ENCODE measurements at regions not wholly inside any gene's neighbourhood (a gene's known extent, or its start where the extent isn't known, plus 50 kb on each side); places are given as distances from the start of the nearest gene placed in this dataset.

- Histone ChIP-seq H3K27ac (ENCODE audit: low read length) (no peak overlapping the region), H3K4me3 (ENCODE audit: low read depth in 1 of 2, low read length in 2 of 2) (no peak overlapping the region), H3K27me3 (ENCODE audit: low read depth, low read length) (no peaks in the 10 kb centered on the region), H3K36me3 (ENCODE audit: control insufficient read depth in 1 of 2, insufficient read depth in 2 of 2, low read length in 2 of 2) (no peaks in the 10 kb centered on the region), H3K9me3 (ENCODE audit: control insufficient read depth in 1 of 2, low read length in 2 of 2) (no peaks in the 10 kb centered on the region), H3K4me1 (ENCODE audit: control insufficient read depth in 1 of 2, insufficient read depth in 2 of 2, low read length in 2 of 2) (no peaks in the 10 kb centered on the region)
These were observed 225.3 kb downstream of the PTEN start for GRCh38 chr10:88088441-88089340.

GRCh38 chr10:88089498-88089897, 226.1 kb downstream of the PTEN start:
- Histone ChIP-seq H3K36me3 (ENCODE audit: control insufficient read depth in 1 of 2, insufficient read depth in 2 of 2, low read length in 2 of 2) (no peaks in the 10 kb centered on the region), H3K27ac (ENCODE audit: low read length) (no peak overlapping the region), H3K27me3 (ENCODE audit: low read depth, low read length) (no peaks in the 10 kb centered on the region), H3K4me1 (ENCODE audit: control insufficient read depth in 1 of 2, insufficient read depth in 2 of 2, low read length in 2 of 2) (no peaks in the 10 kb centered on the region), H3K9me3 (ENCODE audit: control insufficient read depth in 1 of 2, low read length in 2 of 2) (no peaks in the 10 kb centered on the region), H3K4me3 (ENCODE audit: low read depth in 1 of 2, low read length in 2 of 2) (no peak overlapping the region)

- Histone ChIP-seq H3K27ac (ENCODE audit: low read length) (no peak overlapping the region), H3K4me1 (ENCODE audit: control insufficient read depth in 1 of 2, insufficient read depth in 2 of 2, low read length in 2 of 2) (peaks cover 0 to 8% of the 10 kb centered on the region in 2 donors), H3K36me3 (ENCODE audit: control insufficient read depth in 1 of 2, insufficient read depth in 2 of 2, low read length in 2 of 2) (no peaks in the 10 kb centered on the region), H3K27me3 (ENCODE audit: low read depth, low read length) (no peaks in the 10 kb centered on the region), H3K4me3 (ENCODE audit: low read depth in 1 of 2, low read length in 2 of 2) (no peak overlapping the region), H3K9me3 (ENCODE audit: control insufficient read depth in 1 of 2, low read length in 2 of 2) (no peaks in the 10 kb centered on the region)
These were observed 227.3 kb downstream of the PTEN start for GRCh38 chr10:88090568-88091214.

- no peaks in the 10 kb centered on the region for H3K9me3 ChIP-seq (ENCODE audit: control insufficient read depth in 1 of 2, low read length in 2 of 2)
- no peak overlapping the region for H3K27ac ChIP-seq (ENCODE audit: low read length)
- H3K36me3 ChIP-seq (ENCODE audit: control insufficient read depth in 1 of 2, insufficient read depth in 2 of 2, low read length in 2 of 2), result no peaks in the 10 kb centered on the region
- H3K4me3 ChIP-seq (ENCODE audit: low read depth in 1 of 2, low read length in 2 of 2), result no peak overlapping the region
- H3K27me3 ChIP-seq (ENCODE audit: low read depth, low read length), result no peaks in the 10 kb centered on the region
- peaks cover 0 to 12% of the 10 kb centered on the region in 2 donors for H3K4me1 ChIP-seq (ENCODE audit: control insufficient read depth in 1 of 2, insufficient read depth in 2 of 2, low read length in 2 of 2)
These were observed 228.2 kb downstream of the PTEN start for GRCh38 chr10:88091490-88092061.

GRCh38 chr10:88092265-88092664, 228.8 kb downstream of the PTEN start:
- Histone ChIP-seq H3K27ac (ENCODE audit: low read length) (no peak overlapping the region), H3K27me3 (ENCODE audit: low read depth, low read length) (no peaks in the 10 kb centered on the region), H3K4me3 (ENCODE audit: low read depth in 1 of 2, low read length in 2 of 2) (no peak overlapping the region), H3K36me3 (ENCODE audit: control insufficient read depth in 1 of 2, insufficient read depth in 2 of 2, low read length in 2 of 2) (no peaks in the 10 kb centered on the region), H3K4me1 (ENCODE audit: control insufficient read depth in 1 of 2, insufficient read depth in 2 of 2, low read length in 2 of 2) (peaks cover 0 to 12% of the 10 kb centered on the region in 2 donors), H3K9me3 (ENCODE audit: control insufficient read depth in 1 of 2, low read length in 2 of 2) (no peaks in the 10 kb centered on the region)

GRCh38 chr10:88092973-88093372, 229.5 kb downstream of the PTEN start:
- no peaks in the 10 kb centered on the region for H3K36me3 ChIP-seq (ENCODE audit: control insufficient read depth in 1 of 2, insufficient read depth in 2 of 2, low read length in 2 of 2)

GRCh38 chr10:88094795-88095194, 231.4 kb downstream of the PTEN start:
- H3K27me3 ChIP-seq (ENCODE audit: low read depth, low read length), result no peaks in the 10 kb centered on the region
- H3K27ac ChIP-seq (ENCODE audit: low read length), result no peak overlapping the region
- no peak overlapping the region for H3K4me3 ChIP-seq (ENCODE audit: low read depth in 1 of 2, low read length in 2 of 2)
- H3K36me3 ChIP-seq (ENCODE audit: control insufficient read depth in 1 of 2, insufficient read depth in 2 of 2, low read length in 2 of 2), result no peaks in the 10 kb centered on the region
- H3K4me1 ChIP-seq (ENCODE audit: control insufficient read depth in 1 of 2, insufficient read depth in 2 of 2, low read length in 2 of 2), result peaks cover 0 to 12% of the 10 kb centered on the region in 2 donors
- no peaks in the 10 kb centered on the region for H3K9me3 ChIP-seq (ENCODE audit: control insufficient read depth in 1 of 2, low read length in 2 of 2)

More at GRCh38 chr10:88092973-88093372, 229.5 kb downstream of the PTEN start:
- H3K27ac ChIP-seq (ENCODE audit: low read length), result no peak overlapping the region
- H3K27me3 ChIP-seq (ENCODE audit: low read depth, low read length), result no peaks in the 10 kb centered on the region
- peaks cover 0 to 12% of the 10 kb centered on the region in 2 donors for H3K4me1 ChIP-seq (ENCODE audit: control insufficient read depth in 1 of 2, insufficient read depth in 2 of 2, low read length in 2 of 2)
- no peaks in the 10 kb centered on the region for H3K9me3 ChIP-seq (ENCODE audit: control insufficient read depth in 1 of 2, low read length in 2 of 2)
- H3K4me3 ChIP-seq (ENCODE audit: low read depth in 1 of 2, low read length in 2 of 2), result no peak overlapping the region

GRCh38 chr10:88095223-88095721, 231.8 kb downstream of the PTEN start:
- Histone ChIP-seq H3K27me3 (ENCODE audit: low read depth, low read length) (no peaks in the 10 kb centered on the region), H3K27ac (ENCODE audit: low read length) (no peak overlapping the region), H3K9me3 (ENCODE audit: control insufficient read depth in 1 of 2, low read length in 2 of 2) (no peaks in the 10 kb centered on the region), H3K4me3 (ENCODE audit: low read depth in 1 of 2, low read length in 2 of 2) (no peak overlapping the region), H3K4me1 (ENCODE audit: control insufficient read depth in 1 of 2, insufficient read depth in 2 of 2, low read length in 2 of 2) (peaks cover 0 to 12% of the 10 kb centered on the region in 2 donors), H3K36me3 (ENCODE audit: control insufficient read depth in 1 of 2, insufficient read depth in 2 of 2, low read length in 2 of 2) (no peaks in the 10 kb centered on the region)

- H3K27ac ChIP-seq (ENCODE audit: low read length), result no peak overlapping the region
- H3K27me3 ChIP-seq (ENCODE audit: low read depth, low read length), result no peaks in the 10 kb centered on the region
- no peak overlapping the region for H3K4me3 ChIP-seq (ENCODE audit: low read depth in 1 of 2, low read length in 2 of 2)
- peaks cover 0 to 12% of the 10 kb centered on the region in 2 donors for H3K4me1 ChIP-seq (ENCODE audit: control insufficient read depth in 1 of 2, insufficient read depth in 2 of 2, low read length in 2 of 2)
- no peaks in the 10 kb centered on the region for H3K36me3 ChIP-seq (ENCODE audit: control insufficient read depth in 1 of 2, insufficient read depth in 2 of 2, low read length in 2 of 2)
- H3K9me3 ChIP-seq (ENCODE audit: control insufficient read depth in 1 of 2, low read length in 2 of 2), result no peaks in the 10 kb centered on the region
These were observed 232.5 kb downstream of the PTEN start for GRCh38 chr10:88095778-88096431.

GRCh38 chr10:88097092-88097516, 233.7 kb downstream of the PTEN start:
- H3K4me1 ChIP-seq (ENCODE audit: control insufficient read depth in 1 of 2, insufficient read depth in 2 of 2, low read length in 2 of 2), result peaks cover 0 to 12% of the 10 kb centered on the region in 2 donors
- H3K27ac ChIP-seq (ENCODE audit: low read length), result no peak overlapping the region
- no peak overlapping the region for H3K4me3 ChIP-seq (ENCODE audit: low read depth in 1 of 2, low read length in 2 of 2)
- H3K36me3 ChIP-seq (ENCODE audit: control insufficient read depth in 1 of 2, insufficient read depth in 2 of 2, low read length in 2 of 2), result no peaks in the 10 kb centered on the region
- H3K27me3 ChIP-seq (ENCODE audit: low read depth, low read length), result no peaks in the 10 kb centered on the region
- no peaks in the 10 kb centered on the region for H3K9me3 ChIP-seq (ENCODE audit: control insufficient read depth in 1 of 2, low read length in 2 of 2)

- Histone ChIP-seq H3K36me3 (ENCODE audit: control insufficient read depth in 1 of 2, insufficient read depth in 2 of 2, low read length in 2 of 2) (no peaks in the 10 kb centered on the region), H3K27me3 (ENCODE audit: low read depth, low read length) (no peaks in the 10 kb centered on the region), H3K27ac (ENCODE audit: low read length) (no peak overlapping the region), H3K9me3 (ENCODE audit: control insufficient read depth in 1 of 2, low read length in 2 of 2) (no peaks in the 10 kb centered on the region), H3K4me3 (ENCODE audit: low read depth in 1 of 2, low read length in 2 of 2) (no peak overlapping the region), H3K4me1 (ENCODE audit: control insufficient read depth in 1 of 2, insufficient read depth in 2 of 2, low read length in 2 of 2) (peaks cover 0 to 12% of the 10 kb centered on the region in 2 donors)
These were observed 234.1 kb downstream of the PTEN start for GRCh38 chr10:88097536-88097935.

Data from muscle layer of duodenum (tissue), 2 donors.